Common myeloid progenitor, CD34-positive (primary cell): ENCODE measurements at regions not wholly inside any gene's neighbourhood (a gene's known extent, or its start where the extent isn't known, plus 50 kb on each side); places are given as distances from the start of the nearest gene placed in this dataset.
"Not testable (repeated sequence)": the region's sequence is repeated elsewhere in the genome, so short reads cannot be mapped to it uniquely, and the experiment has no call there.

Experiments used
- CTCF ChIA-PET: fragments of 350-600 bp; sonication (Branson Sonifier 250); formaldehyde crosslinking; loops from one replicate; lab custom pipeline; 2021; ENCODE audit warnings: antibody characterized with exemption; lab: Charles Lee
- POLR2A ChIA-PET: fragments of 350-600 bp; sonication (Branson Sonifier 250); formaldehyde crosslinking; loops from one replicate; lab custom pipeline; 2021; ENCODE audit warnings: antibody characterized with exemption; lab: Charles Lee
- DNase-seq, 3 donors: peaks; one replicate each; pipeline versions ENCODE4 v3.0.0 to v3.0.0-alpha.2; 2013
- H3K27ac ChIP-seq, 2 experiments: 1 replicate in 1 of 2; 2 replicates in 1 of 2; pipeline ENCODE4 v1.7.0; 2013; ENCODE audit warnings: inconsistent platforms in 2 of 2, low read length in 2 of 2, mild to moderate bottlenecking in 2 of 2, low read depth in 1 of 2, moderate library complexity in 1 of 2; ENCODE audit not compliant: severe bottlenecking in 2 of 2, insufficient read depth in 1 of 2, poor library complexity in 1 of 2
- H3K27me3 ChIP-seq, 5 experiments: replicated peaks in 2 of 5; 1 replicate in 3 of 5; 2 replicates in 2 of 5; pipeline versions ENCODE4 v1.6.1 to v1.7.0; 2013; ENCODE audit warnings: low read length in 4 of 5, mild to moderate bottlenecking in 2 of 5, moderate library complexity in 2 of 5, inconsistent platforms in 1 of 5; ENCODE audit not compliant: insufficient read depth in 5 of 5, control insufficient read depth in 4 of 5
- H3K36me3 ChIP-seq, 4 experiments: 1 replicate in 2 of 4; 2 replicates in 2 of 4; pipeline versions ENCODE4 v1.6.1 to v1.7.0; 2013; ENCODE audit warnings: low read length in 3 of 4, control low read depth in 1 of 4, mild to moderate bottlenecking in 1 of 4; ENCODE audit not compliant: control insufficient read depth in 4 of 4, insufficient read depth in 4 of 4
- H3K4me1 ChIP-seq, 4 experiments: 1 replicate in 3 of 4; 2 replicates in 1 of 4; pipeline versions ENCODE4 v1.6.1 to v1.7.1; 2013; ENCODE audit warnings: low read length in 3 of 4, mild to moderate bottlenecking in 3 of 4, control low read depth in 1 of 4, inconsistent platforms in 1 of 4, moderate library complexity in 1 of 4; ENCODE audit not compliant: control insufficient read depth in 4 of 4, insufficient read depth in 4 of 4; ENCODE audit errors: control extremely low read depth in 1 of 4
- H3K4me3 ChIP-seq, 7 experiments: 1 replicate in 4 of 7; 2 replicates in 3 of 7; pipeline versions ENCODE4 v1.5.1 to v1.7.0; 2013; ENCODE audit warnings: mild to moderate bottlenecking in 7 of 7, low read length in 6 of 7, moderate library complexity in 6 of 7, inconsistent platforms in 2 of 7, low read depth in 2 of 7, control low read depth in 1 of 7; ENCODE audit not compliant: insufficient read depth in 4 of 7, control insufficient read depth in 1 of 7; ENCODE audit errors: extremely low read depth in 1 of 7
- H3K9me3 ChIP-seq, 5 experiments: 1 replicate in 4 of 5; 2 replicates in 1 of 5; pipeline versions ENCODE4 v1.6.1 to v1.7.1; 2013; ENCODE audit warnings: low read length in 4 of 5, mild to moderate bottlenecking in 2 of 5, inconsistent platforms in 1 of 5, low read depth in 1 of 5, moderate library complexity in 1 of 5; ENCODE audit not compliant: control insufficient read depth in 4 of 5, insufficient read depth in 2 of 5; ENCODE audit errors: control extremely low read depth in 1 of 5
- WGBS: methylation state at CpG from one replicate; pipeline ENCODE4 v1.1.5; 2013; ENCODE audit not compliant: insufficient coverage; 5-methylcytosine and 5-hydroxymethylcytosine counted together

DNA sequence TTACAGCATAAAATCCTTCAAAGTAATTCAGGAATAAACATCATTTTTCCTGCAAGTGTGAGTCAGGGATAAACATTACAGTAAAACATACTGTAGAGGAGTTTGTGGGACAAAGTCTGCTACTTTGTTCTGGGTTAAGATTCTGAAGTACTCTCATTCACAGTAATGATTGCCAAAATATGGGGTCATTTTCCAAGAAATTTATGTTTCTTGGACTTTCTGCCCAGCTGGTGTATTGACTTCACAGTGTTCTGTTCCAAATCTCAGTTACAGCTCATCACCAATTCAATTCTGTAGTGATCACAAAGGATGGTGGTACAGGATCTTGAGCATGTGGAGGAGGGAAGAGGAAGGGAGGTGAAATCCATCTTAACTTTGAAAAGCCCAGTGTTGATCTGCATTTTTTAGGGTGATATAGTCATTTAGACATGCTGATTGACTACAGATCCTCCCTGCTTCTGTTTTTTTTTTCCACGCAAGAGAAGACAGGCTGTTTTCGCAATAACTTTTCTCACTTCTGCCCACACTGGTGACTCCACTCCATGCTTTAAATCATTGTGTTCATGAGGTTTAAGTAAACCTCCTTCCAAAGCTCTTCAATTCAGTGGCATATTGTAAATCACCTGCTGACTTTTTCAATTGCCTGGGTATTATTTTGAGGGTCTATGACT is 60.4 kb upstream of the C1orf53 start:
- no peak for DNase-seq
- ChIA-PET CTCF (interaction anchor here (1.4 kb wide), 1 partner anchor 55 kb away, joined by 3 read pairs; no protein-coding TSS in a partner anchor), POLR2A (interaction anchor here (0.7 kb wide), 1 partner anchor 215 kb away, joined by 4 read pairs; no protein-coding TSS in a partner anchor)
- Histone ChIP-seq H3K27me3 (no peaks in the 10 kb centered on the region), H3K27ac (no peak overlapping the region), H3K4me1 (peaks cover 0 to 9% (median 0%) of the 10 kb centered on the region in 4 experiments), H3K9me3 (no peaks in the 10 kb centered on the region), H3K36me3 (no peaks in the 10 kb centered on the region), H3K4me3 (no peak overlapping the region)
- no CpG with 5 or more reads among the region's 2 CpGs for WGBS

DNA sequence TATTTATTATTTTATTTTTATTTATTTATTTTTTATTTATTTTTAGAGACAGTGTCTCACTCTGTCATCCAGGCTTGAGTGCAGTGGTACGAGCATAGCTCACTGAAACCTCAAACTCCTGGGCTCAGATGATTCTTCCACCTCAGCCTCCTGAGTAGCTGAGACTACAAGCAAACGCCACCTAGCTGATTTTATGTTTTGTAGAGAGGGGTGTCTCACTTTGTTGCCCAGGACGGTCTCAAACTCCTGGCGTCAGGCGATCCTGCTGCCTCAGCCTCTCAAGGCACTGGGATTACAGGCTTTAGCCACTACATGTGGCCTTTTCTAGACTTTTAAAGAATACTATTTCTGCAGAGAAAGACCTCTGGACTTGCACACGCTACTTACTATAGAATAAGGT is 61.3 kb upstream of the C1orf53 start:
- WGBS, result 100% methylated on average over 3 of the region's 6 CpGs
- Histone ChIP-seq H3K9me3 (no peaks in the 10 kb centered on the region), H3K4me3 (no peak overlapping the region), H3K4me1 (peaks cover 0 to 9% (median 0%) of the 10 kb centered on the region in 4 experiments), H3K27me3 (no peaks in the 10 kb centered on the region), H3K36me3 (no peaks in the 10 kb centered on the region), H3K27ac (no peak overlapping the region)
- DNase-seq, result no peak
- ChIA-PET CTCF (interaction anchor here (0.9 kb wide), 1 partner anchor 15 kb away, joined by 3 read pairs; no protein-coding TSS in a partner anchor), POLR2A (no interaction called here)

DNA sequence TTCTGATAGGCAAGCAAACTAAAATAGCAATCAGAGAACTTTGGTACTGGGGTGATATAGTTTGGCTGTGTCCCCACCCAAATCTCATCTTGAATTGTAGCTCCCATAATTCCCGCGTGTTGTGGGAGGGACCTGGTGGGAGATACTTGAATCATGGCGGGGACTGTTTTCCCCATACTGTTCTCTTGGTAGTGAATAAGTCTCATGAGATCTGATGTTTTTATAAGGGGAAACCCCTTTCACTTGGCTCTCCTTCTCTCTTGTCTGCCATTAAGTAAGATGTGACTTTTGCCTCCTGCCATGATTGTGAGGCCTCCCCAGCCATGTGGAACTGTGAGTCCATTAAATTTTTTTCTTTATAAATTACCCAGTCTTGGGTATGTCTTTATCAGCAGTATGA is 62.6 kb upstream of the C1orf53 start:
- DNase-seq, H3K36me3 ChIP-seq, H3K27ac ChIP-seq, H3K4me1 ChIP-seq, H3K9me3 ChIP-seq, POLR2A ChIA-PET, CTCF ChIA-PET, H3K27me3 ChIP-seq, H3K4me3 ChIP-seq: not testable (repeated sequence)
- WGBS, result no CpG with 5 or more reads among the region's 3 CpGs

DNA sequence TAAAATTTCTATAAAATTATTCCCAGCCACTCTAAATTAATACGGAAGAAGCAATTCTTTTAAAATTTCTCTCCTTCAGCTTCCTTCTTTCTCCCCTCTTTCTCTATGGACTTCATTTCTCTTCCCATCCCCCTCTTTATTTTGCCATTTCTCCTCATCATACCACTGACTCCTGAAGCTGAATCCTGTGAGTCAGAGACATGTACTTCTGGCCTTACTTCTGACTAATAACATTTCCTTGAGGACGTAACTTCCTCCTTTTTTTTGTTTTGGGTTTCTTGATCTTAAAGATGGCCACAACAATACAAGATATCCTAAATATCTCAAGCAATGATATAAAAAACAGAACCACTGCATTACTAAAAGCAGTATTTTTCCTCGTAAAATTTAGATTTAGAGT is 63.6 kb upstream of the DENND1B start:
- Histone ChIP-seq H3K27me3 (no peaks in the 10 kb centered on the region), H3K4me1 (peaks cover 0 to 9% (median 0%) of the 10 kb centered on the region in 4 experiments), H3K36me3 (no peaks in the 10 kb centered on the region), H3K9me3 (no peaks in the 10 kb centered on the region), H3K4me3 (no peak overlapping the region), H3K27ac (no peak overlapping the region)
- WGBS, result 93% methylated on average over 2 of the region's 3 CpGs
- DNase-seq, result peak; percentile 16 to 64 (median 58)
- ChIA-PET CTCF (interaction anchor here (1.1 kb wide), 1 partner anchor 30 kb away, joined by 3 read pairs; no protein-coding TSS in a partner anchor), POLR2A (no interaction called here)

DNA sequence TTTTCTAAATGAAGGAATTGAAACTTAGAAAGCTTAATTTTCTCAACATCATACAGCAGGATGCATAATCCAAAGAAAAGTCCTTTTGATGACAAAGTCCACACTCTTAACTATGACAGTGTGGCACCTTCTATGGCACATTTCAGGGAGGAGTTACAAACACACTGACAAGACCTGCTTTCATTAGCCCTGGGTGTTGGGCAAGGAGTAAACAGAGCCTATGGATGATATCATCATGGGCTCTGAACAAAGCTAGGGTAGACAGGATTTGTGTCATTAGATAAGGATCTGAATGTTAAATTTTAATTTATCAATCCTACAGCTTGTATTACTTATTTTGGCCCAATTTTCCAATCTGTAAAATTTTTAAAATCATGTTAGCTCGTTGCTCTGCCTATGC is 62.6 kb upstream of the DENND1B start:
- 100% methylated on average over 1 of the region's 1 CpG for WGBS
- ChIA-PET POLR2A (no interaction called here), CTCF (interaction anchor here (1.0 to 1.1 kb wide), 2 partner anchors 29 to 197 kb away, joined by 3 read pairs; no protein-coding TSS in a partner anchor)
- no peak for DNase-seq
- Histone ChIP-seq H3K36me3 (no peaks in the 10 kb centered on the region), H3K27ac (no peak overlapping the region), H3K27me3 (no peaks in the 10 kb centered on the region), H3K4me1 (peaks cover 0 to 9% (median 0%) of the 10 kb centered on the region in 4 experiments), H3K4me3 (no peak overlapping the region), H3K9me3 (no peaks in the 10 kb centered on the region)

DNA sequence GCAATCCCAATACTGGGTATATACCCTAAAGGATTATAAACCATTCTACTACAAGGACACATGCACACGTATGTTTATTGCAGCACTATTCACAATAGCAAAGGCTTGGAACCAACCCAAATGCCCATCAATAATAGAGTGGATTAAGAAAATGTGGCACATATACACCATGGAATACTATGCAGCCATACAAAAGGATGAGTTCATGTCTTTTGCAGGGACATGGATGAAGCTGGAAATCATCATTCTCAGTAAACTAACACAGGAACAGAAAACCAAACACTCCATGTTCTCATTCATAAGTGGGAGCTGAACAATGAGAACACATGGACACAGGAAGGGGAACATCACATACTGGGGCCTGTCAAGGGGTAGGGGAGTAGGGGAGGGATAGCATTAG is 61.1 kb upstream of the DENND1B start:
- H3K27me3 ChIP-seq, H3K36me3 ChIP-seq, DNase-seq, H3K4me3 ChIP-seq, CTCF ChIA-PET, POLR2A ChIA-PET, H3K27ac ChIP-seq, H3K4me1 ChIP-seq, H3K9me3 ChIP-seq: not testable (repeated sequence)
- no CpG with 5 or more reads among the region's 1 CpG for WGBS

DNA sequence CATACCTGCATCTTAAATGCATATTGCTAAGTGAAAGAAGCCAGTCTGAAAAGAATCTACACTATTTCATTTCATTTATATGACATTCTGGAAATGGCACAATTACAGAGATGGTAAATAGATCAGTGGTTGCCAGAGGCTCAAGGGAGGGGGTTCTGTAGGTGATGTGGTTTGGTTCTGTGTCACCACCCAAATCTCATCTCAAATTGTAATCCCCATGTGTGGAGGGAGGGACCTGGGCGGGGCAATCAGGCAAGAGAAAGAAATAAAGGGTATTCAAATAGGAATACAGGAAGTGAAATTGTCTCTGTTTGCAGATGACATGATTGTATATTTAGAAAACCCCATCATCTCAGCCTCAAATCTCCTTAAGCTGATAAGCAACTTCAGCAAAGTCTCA is 53.7 kb upstream of the DENND1B start:
- H3K27me3 ChIP-seq, POLR2A ChIA-PET: not testable (repeated sequence)
- WGBS, result no CpG with 5 or more reads among the region's 1 CpG

More for the DNA sequence above, 53.7 kb upstream of the DENND1B start:
- DNase-seq, H3K4me3 ChIP-seq, H3K4me1 ChIP-seq, H3K9me3 ChIP-seq, H3K36me3 ChIP-seq, H3K27ac ChIP-seq, CTCF ChIA-PET: not testable (repeated sequence)
